ENCODE measurements at regions not wholly inside any gene's neighbourhood (a gene's known extent, or its start where the extent isn't known, plus 50 kb on each side); places are given as distances from the start of the nearest gene placed in this dataset.

DNA sequence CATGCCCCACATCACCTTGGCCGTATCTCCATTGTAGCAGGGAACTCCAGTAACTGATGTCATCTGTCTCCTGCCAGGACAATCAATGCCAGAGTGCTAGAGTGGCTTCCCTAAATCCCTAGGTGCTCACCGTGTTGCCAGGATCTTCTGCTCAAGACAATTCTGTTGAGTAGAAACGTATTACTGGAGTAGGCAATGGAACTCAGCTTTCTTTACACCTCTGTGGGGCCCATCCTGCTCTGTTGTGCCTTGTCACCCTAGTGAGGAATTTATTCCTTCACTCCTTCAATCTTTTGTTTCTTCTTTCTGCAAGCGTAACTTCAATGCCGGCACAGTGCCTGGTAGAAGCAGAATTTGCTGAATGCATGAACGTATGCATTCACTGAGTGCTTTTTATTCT, 305.5 kb upstream of the ZMIZ1 start:
- TF ChIP-seq, protein P1, sequence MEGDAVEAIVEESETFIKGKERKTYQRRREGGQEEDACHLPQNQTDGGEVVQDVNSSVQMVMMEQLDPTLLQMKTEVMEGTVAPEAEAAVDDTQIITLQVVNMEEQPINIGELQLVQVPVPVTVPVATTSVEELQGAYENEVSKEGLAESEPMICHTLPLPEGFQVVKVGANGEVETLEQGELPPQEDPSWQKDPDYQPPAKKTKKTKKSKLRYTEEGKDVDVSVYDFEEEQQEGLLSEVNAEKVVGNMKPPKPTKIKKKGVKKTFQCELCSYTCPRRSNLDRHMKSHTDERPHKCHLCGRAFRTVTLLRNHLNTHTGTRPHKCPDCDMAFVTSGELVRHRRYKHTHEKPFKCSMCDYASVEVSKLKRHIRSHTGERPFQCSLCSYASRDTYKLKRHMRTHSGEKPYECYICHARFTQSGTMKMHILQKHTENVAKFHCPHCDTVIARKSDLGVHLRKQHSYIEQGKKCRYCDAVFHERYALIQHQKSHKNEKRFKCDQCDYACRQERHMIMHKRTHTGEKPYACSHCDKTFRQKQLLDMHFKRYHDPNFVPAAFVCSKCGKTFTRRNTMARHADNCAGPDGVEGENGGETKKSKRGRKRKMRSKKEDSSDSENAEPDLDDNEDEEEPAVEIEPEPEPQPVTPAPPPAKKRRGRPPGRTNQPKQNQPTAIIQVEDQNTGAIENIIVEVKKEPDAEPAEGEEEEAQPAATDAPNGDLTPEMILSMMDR (IDR thresholded peaks at IDR 0.05) = no peak
- TF ChIP-seq POLR2A (IDR thresholded peaks at IDR 0.05) = no peak

All from thyroid gland (tissue), 4 donors.